Posterior cingulate gyrus (tissue), 11 donors: ENCODE measurements at regions not wholly inside any gene's neighbourhood (a gene's known extent, or its start where the extent isn't known, plus 50 kb on each side); places are given as distances from the start of the nearest gene placed in this dataset.

Source experiments
- DNase-seq, 10 donors: peaks; one replicate each; pipeline versions ENCODE4 v3.0.0 to v3.0.0-alpha.2; 2020 to 2021; ENCODE audit warnings: mixed read lengths in 3 of 10
- intact Hi-C: fragments of 100-400 bp; cut with DNase I; formaldehyde crosslinking; loops from one replicate; pipeline ENCODE4 v1.15.1; 2023

DNA sequence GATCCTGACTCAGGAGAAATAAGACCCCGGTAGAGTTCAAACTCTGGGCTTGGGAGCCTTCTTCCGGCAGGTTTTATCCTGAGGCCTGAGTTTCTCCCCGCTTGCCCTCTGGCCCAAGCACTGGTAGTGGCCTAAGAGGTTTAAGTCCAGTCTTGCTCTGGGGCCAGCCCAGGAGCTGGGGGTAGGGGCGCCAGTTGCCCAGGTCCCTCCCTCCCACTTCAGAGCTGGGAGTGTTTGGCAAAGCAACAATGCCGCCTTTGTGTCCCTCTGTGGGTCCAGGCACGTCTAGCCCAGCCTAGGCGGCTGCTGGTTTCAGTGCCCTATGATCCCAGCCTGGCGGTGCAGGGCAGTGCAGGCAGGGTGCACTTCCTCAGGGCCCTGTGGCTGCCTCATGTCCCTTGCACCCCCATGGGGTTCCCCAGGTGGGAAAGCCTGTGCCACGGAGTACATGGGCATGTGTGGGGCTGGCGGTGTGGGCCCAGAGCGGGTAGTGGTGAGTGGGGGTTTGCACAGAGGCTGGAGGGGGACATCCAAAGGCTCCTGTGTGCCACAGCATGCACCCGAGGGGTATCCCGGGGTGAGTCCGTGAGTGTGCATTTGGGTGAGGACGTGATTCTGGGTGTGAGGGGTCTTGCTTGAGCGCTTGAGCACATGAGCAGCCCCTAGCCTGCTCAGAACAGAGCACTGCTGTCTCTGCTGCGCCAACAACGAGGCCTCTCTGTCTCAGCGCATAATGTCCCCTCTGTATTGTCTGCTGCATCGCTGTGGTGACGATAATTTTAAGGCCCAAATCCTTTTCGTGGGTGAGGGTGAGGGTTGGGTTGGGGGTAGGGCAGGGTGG, 61.7 kb upstream of the PSD2 start:
- intact Hi-C loops, result no loop called here
- DNase-seq, result peak; percentile 79 to 98 (median 90)

DNA sequence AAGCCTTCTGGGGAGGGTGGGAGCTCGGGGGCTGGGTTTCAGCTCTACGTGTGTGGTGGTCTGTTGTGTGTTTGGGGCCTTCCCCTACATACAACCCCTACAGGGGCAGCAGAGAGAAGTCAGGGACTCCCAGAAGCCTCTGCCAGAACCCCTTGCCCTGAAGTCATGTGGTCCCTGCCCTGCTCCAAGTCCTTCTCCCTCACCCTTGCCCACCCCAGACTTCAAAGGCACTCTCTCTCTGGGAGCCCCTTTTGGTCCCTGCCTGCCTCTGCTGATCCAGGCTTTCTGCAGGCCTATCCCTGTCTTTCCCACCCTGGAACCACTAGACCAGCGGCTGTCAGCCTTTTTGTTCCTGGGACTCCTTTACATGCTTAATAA, 61.1 kb upstream of the PSD2 start:
- peak in 2 of 10 donors; percentile 55 to 56 for DNase-seq
- intact Hi-C loops, result no loop called here

DNA sequence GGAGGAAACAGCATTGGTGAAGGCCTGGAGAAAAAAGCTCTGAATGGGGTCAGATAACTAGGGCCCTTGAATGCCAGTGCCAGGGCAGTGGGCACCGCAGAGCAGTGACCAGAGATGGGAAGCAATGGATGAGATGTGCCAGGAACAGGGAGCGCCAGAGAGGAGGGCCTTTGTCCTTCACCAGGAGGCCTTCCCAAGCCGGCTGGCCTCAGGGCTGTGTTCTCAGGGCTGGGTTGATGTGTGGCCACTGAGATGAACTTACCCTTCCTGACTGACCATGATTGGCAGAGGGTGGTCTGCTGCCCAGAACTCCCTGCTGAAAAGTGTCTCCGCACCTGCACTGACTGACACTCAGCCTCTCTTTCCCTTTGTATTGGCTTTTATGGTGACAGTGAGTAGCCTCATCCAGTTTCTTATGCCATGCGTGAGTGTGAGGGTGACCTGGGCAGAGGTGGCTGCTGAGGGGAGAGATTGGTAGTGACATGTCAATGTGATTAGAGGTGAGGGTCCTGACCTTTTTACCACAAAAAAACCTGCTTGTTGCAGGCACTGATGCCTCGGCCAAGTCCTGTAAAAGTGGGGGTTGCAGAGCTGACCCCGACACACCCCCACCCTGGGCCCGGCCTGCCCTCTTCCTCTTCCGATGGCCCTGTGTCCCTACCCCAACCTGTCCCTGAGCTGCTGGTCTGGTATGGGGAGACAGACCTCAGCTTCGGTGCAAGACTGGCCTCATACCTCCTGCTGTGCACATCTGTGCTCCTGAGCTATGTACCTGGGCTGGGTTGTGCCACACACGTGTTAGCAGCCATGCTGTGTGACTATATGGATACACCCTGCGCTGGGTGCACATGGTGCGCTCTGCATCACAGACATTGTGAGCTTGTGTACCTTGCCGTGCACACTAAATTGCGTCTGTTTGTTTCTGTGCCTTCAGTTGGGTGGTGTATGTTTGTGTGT, 57.1 kb upstream of the PSD2 start:
- peak in 2 of 10 donors; percentile 50 to 53 for DNase-seq
- intact Hi-C loops, result no loop called here

DNA sequence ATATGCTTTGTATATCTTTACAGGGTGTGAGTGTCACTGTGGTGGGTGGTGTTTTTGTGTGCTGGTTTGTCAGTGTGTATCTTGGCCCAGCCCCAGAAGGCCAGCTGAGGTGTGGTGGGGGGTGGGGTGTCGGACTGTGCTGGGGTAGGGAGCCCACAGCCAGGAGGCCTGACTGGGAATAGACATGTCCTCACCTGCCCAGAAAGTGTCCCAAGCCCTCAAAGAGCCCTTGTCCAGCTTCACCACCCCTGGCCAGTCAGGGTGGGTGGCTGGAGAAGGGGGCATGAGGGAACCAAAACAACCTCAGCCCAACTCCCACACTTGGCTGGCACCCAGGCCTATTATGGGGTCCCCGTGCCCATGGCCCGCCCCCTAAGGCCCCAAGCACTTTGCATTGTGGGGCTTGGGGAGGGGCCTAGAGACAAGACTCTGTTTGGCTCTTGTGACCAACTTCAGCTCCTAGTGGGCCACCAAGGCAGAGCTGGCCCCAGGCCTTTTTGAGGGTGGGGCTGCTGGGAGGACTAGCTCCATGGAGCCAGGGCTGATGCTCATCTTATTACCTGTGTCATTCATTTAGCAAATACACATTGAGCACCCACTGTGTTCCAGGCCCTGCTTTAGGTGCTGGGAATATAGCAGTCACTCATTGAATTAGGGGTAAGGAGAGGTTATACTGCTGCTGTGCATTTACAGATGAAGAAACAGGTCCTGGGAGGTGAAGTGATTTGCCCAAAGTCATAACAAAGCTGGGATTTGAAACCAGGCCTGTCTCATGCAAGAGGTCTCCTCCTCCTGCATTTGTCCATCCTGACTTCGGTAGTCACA, 56.2 kb upstream of the PSD2 start:
- intact Hi-C loops, result no loop called here
- no peak for DNase-seq

- intact Hi-C loops, result no loop called here
- DNase-seq, result peak in 6 of 10 donors; percentile 51 to 94 (median 80)
Observed at GRCh38 chr5:139740138-139740991, 55.2 kb upstream of the PSD2 start.

GRCh38 chr5:139740992-139741672, 54.5 kb upstream of the PSD2 start:
- DNase-seq, result no peak
- intact Hi-C loops, result no loop called here

- no peak for DNase-seq
- intact Hi-C loops, result no loop called here
Observed at GRCh38 chr5:139741823-139742172, 53.8 kb upstream of the PSD2 start.

GRCh38 chr5:139742173-139742903, 53.3 kb upstream of the PSD2 start:
- intact Hi-C loops, result no loop called here
- DNase-seq, result no peak

DNA sequence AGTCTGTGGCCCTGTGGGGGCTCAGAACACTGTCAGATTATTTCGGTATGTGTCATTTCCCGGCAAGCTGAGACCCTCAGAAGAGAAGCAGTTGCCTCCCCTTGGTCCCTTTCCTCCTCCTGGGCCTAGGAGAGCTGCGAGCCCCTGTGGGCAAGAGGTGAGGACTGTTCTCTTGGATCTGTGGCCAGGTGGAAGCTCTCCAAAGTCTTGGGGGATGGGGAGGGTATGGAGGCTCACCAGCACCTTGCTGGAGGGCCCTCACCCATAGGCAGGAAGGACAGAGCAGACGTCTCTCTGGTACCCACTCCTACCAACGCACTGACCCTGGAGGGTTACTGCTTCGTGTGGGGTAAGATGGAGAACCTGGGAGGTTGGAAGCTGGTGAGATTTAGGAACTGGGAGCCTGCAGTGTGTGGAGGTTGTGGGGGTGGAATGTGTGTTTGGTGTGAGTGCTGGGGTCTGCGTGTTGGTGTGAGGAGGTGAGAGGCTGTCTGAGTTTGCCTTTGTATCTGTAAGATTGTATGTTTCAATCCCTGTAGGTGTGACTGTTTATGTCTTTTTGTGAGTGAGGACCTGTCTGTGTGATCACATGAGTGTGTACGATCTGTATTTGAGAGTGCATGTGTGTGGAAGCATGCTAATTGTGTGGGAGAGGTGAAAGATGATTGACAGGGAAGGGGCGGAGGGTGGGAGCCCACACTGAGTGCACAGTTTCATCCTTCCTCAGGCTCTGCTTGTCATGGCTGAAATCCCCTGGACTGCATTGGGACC, 52.4 kb upstream of the PSD2 start:
- no peak for DNase-seq

GRCh38 chr5:139743804-139744203, 51.8 kb upstream of the PSD2 start:
- DNase-seq, result no peak
- intact Hi-C loops, result no loop called here

More for the DNA sequence above, 52.4 kb upstream of the PSD2 start:
- intact Hi-C loops, result no loop called here

DNA sequence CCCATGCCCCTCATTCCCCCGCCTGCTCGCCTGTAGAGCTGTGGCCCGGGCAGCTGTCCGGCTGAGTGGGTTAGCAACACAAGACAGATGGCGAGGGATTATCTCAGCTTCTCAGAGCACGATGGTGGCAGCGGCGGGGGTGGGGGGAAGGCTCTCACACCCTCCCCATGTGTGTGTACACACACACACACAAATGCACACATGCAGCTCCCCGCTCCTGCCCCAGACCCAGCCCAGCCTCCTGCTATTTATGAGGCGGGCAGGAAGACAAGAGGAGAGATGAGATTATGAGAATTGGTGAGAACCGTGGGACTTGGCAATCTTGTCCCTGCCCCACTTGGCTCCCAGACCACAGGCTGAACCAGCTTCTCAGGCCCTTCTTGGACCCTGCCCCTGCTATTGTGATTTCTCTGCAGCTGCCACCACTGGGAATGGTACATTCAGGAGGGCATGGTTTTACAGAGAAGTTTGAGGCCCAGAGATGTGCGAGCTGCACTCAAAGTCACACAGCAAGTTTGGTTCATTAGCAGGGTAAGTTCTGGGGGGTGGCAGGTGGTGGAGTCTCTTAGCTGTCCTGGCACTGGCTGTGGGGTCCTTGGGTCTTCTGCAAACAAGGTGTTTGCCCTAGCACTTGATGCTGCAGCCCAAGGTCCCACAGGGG, 51.0 kb upstream of the PSD2 start:
- intact Hi-C loops, result loop anchor here (5.0 kb wide), 1 partner anchor 32 kb away; no protein-coding TSS in a partner anchor
- peak in 9 of 10 donors; percentile 51 to 94 (median 66) for DNase-seq

DNA sequence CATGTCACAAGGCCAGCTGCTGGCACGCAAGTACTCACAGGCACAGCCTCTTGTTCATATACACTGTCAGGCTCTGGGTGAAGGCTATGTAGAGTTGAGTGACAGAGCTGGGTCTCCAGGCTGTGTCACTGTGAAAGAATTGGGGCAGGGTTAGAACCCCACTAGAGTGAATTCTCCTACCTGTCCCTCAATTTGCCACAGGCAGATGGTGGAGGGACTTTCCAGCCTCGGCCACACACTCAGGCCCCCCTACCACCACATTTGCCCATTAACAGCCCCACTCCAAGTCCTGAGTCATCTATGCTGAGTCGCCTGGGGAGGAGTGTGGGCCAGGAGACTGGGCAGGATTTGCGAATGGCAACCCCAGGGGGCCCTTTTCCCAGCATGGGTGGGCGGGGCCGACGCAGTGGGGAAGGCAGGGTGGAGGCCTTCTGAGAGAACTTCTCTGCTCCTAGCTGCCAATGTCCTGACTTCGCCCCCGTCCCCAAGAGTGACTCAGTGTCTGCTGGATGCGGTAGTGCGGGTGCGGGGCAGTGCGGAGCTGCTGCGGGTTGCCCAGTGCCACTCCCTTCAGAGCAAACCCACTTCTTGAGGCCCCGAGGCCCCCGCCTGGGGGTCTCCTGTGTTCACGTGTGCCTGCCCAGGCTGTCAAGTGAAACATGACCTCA, 50.3 kb upstream of the PSD2 start:
- DNase-seq, result peak in 2 of 10 donors; percentile 83 to 92
- intact Hi-C loops, result loop anchor here (5.0 kb wide), 1 partner anchor 33 kb away; no protein-coding TSS in a partner anchor

DNA sequence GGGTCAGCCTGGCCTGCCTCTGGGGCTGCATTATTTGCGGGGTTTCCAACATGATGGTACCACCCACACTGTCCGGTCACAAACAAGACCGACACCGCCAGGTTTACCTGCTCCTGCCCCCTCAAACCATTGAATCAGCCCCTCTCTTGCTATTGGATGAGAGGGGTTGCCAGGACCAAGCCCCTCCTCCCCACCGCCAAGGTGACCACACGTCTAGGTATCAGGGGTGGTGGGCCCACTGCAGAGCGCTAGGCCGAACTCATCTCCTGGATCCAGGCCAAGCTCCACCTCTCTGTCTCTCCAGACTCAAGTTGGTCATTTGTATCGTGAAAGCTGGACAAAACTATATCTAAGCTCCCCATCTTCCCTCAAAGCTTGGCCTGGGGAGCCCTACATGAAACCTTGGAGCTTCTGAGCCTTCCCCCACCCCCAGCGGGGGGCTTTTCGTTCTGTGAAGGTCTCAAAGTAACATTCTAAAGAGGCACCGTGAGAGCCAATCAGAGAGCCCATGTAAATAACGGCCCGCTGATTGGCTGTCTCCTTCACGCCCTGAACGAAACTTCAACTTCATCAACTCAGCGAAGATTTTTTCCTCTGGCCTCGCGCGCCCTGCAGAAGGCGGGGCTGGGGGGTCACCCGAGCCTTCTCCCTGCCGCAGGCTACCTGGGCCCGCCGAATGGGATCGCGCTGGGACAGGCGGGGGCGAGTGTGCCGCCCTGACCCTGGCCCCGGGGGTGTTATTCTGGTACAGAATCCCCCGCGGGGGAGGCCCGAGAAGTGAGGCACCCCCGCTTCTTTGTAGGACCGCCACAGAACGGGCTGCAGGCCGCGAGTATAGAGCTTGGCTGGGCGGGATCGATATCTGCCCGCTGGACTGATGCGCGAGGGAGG, 49.6 kb upstream of the PSD2 start:
- intact Hi-C loops, result loop anchor here (5.0 kb wide), 1 partner anchor 34 kb away; no protein-coding TSS in a partner anchor
- DNase-seq, result peak in 9 of 10 donors; percentile 58 to 96 (median 72)
